Keratinocyte (primary cell): ENCODE measurements at regions not wholly inside any gene's neighbourhood (a gene's known extent, or its start where the extent isn't known, plus 50 kb on each side); places are given as distances from the start of the nearest gene placed in this dataset.

Experiments used
- DNase-seq: peaks from one replicate; pipeline ENCODE4 v3.0.0-alpha.2; 2011; ENCODE audit warnings: low read depth, missing footprints, low spot score
- FAIRE-seq: peaks from 2 replicates; lab custom pipeline; 2011; peaks lifted over from hg19 to GRCh38; lab: Jason Lieb, UNC
- H2AFZ ChIP-seq: 2 replicates; pipeline ENCODE4 v1.6.0; 2012; ENCODE audit warnings: low read length, control low read depth, inconsistent platforms; ENCODE audit not compliant: control insufficient read depth
- H3K27ac ChIP-seq: 2 replicates; pipeline ENCODE4 v1.5.1; 2011; ENCODE audit warnings: low read length; ENCODE audit not compliant: control insufficient read depth, insufficient read depth
- H3K27me3 ChIP-seq: 3 replicates; pipeline ENCODE4 v1.6.0; 2011; ENCODE audit warnings: low read length; ENCODE audit not compliant: control insufficient read depth, insufficient read depth; ENCODE audit errors: extremely low read depth
- H3K36me3 ChIP-seq, 2 experiments: 2 replicates in 1 of 2; 3 replicates in 1 of 2; pipeline ENCODE4 v1.5.1; 2011; ENCODE audit warnings: low read length in 2 of 2, mild to moderate bottlenecking in 1 of 2; ENCODE audit not compliant: control insufficient read depth in 2 of 2, insufficient read depth in 2 of 2; ENCODE audit errors: extremely low read depth in 1 of 2
- H3K4me1 ChIP-seq: 3 replicates; pipeline ENCODE4 v1.5.1; 2011; ENCODE audit warnings: low read length; ENCODE audit not compliant: control insufficient read depth, insufficient read depth; ENCODE audit errors: extremely low read depth
- H3K4me2 ChIP-seq: 3 replicates; pipeline ENCODE4 v1.6.0; 2011; ENCODE audit warnings: low read depth, low read length; ENCODE audit not compliant: control insufficient read depth, insufficient read depth; ENCODE audit errors: extremely low read depth
- H3K4me3 ChIP-seq, 3 experiments: fragments of 200-600 bp in 1 of 3; sonication (generic) in 1 of 3; 2 replicates in 2 of 3; 3 replicates in 1 of 3; pipeline ENCODE4 v1.5.1; 2011 to 2016; ENCODE audit warnings: low read length in 3 of 3, mild to moderate bottlenecking in 3 of 3, control low read depth in 2 of 3, inconsistent platforms in 1 of 3, low read depth in 1 of 3, mixed read lengths in 1 of 3, mixed run types in 1 of 3, moderate library complexity in 1 of 3; ENCODE audit not compliant: control insufficient read depth in 2 of 3, insufficient read depth in 2 of 3; ENCODE audit errors: extremely low read depth in 1 of 3
- H3K79me2 ChIP-seq: 2 replicates; pipeline ENCODE4 v1.6.0; 2012; ENCODE audit warnings: low read length; ENCODE audit not compliant: control insufficient read depth, insufficient read depth
- H3K9ac ChIP-seq: 3 replicates; pipeline ENCODE4 v1.6.0; 2011; ENCODE audit warnings: low read length; ENCODE audit not compliant: control insufficient read depth, insufficient read depth; ENCODE audit errors: extremely low read depth
- H3K9me1 ChIP-seq: 3 replicates; pipeline ENCODE4 v1.6.0; 2011; ENCODE audit warnings: low read length; ENCODE audit not compliant: control insufficient read depth, insufficient read depth; ENCODE audit errors: extremely low read depth
- H3K9me3 ChIP-seq: 2 replicates; pipeline ENCODE4 v1.5.1; 2012; ENCODE audit warnings: low read depth, low read length; ENCODE audit not compliant: control insufficient read depth
- H4K20me1 ChIP-seq: 3 replicates; pipeline ENCODE4 v1.6.0; 2011; ENCODE audit warnings: low read length; ENCODE audit not compliant: control insufficient read depth, insufficient read depth; ENCODE audit errors: extremely low read depth
- CTCF ChIP-seq, 3 experiments: IDR thresholded peaks in 1 of 3; conservative IDR thresholded peaks in 1 of 3; optimal IDR thresholded peaks in 1 of 3; 2 replicates in 2 of 3; 3 replicates in 1 of 3; pipeline versions ENCODE3 to v1.5.1; 2011; ENCODE audit warnings: low read length in 3 of 3, mild to moderate bottlenecking in 3 of 3, moderate library complexity in 2 of 3, control low read depth in 1 of 3, inconsistent platforms in 1 of 3; ENCODE audit not compliant: insufficient read depth in 2 of 3; ENCODE audit errors: extremely low read depth in 1 of 3
- EZH2 ChIP-seq: IDR thresholded peaks from one replicate; pipeline ENCODE4 v1.6.1; 2012; ENCODE audit warnings: inconsistent platforms, mild to moderate bottlenecking, low read length, moderate library complexity
- dilution Hi-C: fragments of 300-500 bp; cut with MboI; formaldehyde crosslinking; loops from one replicate; pipeline ENCODE4 v1.7.0; 2020; ENCODE audit warnings: low sequenced_read_pairs; ENCODE audit not compliant: extremely low pct_ligation_motif_present

GRCh38 chr12:93134893-93135285, 205.8 kb upstream of the EEA1 start:
- no peaks in the 10 kb centered on the region for H3K36me3 ChIP-seq
- dilution Hi-C loops: no loop called here
- FAIRE-seq: no peak
- no peak for DNase-seq
- H3K27me3 ChIP-seq: no peaks in the 10 kb centered on the region
- no peak overlapping the region for H2AFZ ChIP-seq
- no peak overlapping the region for H3K4me2 ChIP-seq
- peaks cover 20% of the 10 kb centered on the region for H3K4me1 ChIP-seq
- H3K27ac ChIP-seq: no peak overlapping the region
- TF ChIP-seq CTCF (optimal IDR thresholded peaks at IDR 0.05 in 1 of 3, IDR thresholded peaks at IDR 0.05 in 1 of 3, conservative IDR thresholded peaks at IDR 0.05 in 1 of 3; ENCODE audit: extremely low read depth in 1 of 3, insufficient read depth in 2 of 3, low read length in 3 of 3) (no peak), EZH2 (no peak)
- no peaks in the 10 kb centered on the region for H3K79me2 ChIP-seq
- no peaks in the 10 kb centered on the region for H3K9me1 ChIP-seq
- no peak overlapping the region for H3K4me3 ChIP-seq
- H3K9ac ChIP-seq: no peak overlapping the region
- no peaks in the 10 kb centered on the region for H4K20me1 ChIP-seq
- H3K9me3 ChIP-seq: no peaks in the 10 kb centered on the region

- H3K27me3 ChIP-seq: no peaks in the 10 kb centered on the region
- H3K79me2 ChIP-seq: no peaks in the 10 kb centered on the region
- no peak overlapping the region for H2AFZ ChIP-seq
- no peak for TF ChIP-seq EZH2
- no peak for TF ChIP-seq CTCF (optimal IDR thresholded peaks at IDR 0.05 in 1 of 3, IDR thresholded peaks at IDR 0.05 in 1 of 3, conservative IDR thresholded peaks at IDR 0.05 in 1 of 3; ENCODE audit: extremely low read depth in 1 of 3, insufficient read depth in 2 of 3, low read length in 3 of 3)
- DNase-seq: no peak
- no peak overlapping the region for H3K4me3 ChIP-seq
- FAIRE-seq: no peak
- no peak overlapping the region for H3K9ac ChIP-seq
- dilution Hi-C loops: no loop called here
- H3K27ac ChIP-seq: no peak overlapping the region
- no peaks in the 10 kb centered on the region for H3K36me3 ChIP-seq
- no peaks in the 10 kb centered on the region for H3K9me1 ChIP-seq
- peaks cover 20% of the 10 kb centered on the region for H3K4me1 ChIP-seq
- no peak overlapping the region for H3K4me2 ChIP-seq
- H4K20me1 ChIP-seq: no peaks in the 10 kb centered on the region
- H3K9me3 ChIP-seq: no peaks in the 10 kb centered on the region
These were observed 206.5 kb upstream of the EEA1 start for GRCh38 chr12:93135286-93136239.
